Heart left ventricle (tissue), 13 donors: ENCODE measurements at regions not wholly inside any gene's neighbourhood (a gene's known extent, or its start where the extent isn't known, plus 50 kb on each side); places are given as distances from the start of the nearest gene placed in this dataset.
"Not testable (repeated sequence)": the region's sequence is repeated elsewhere in the genome, so short reads cannot be mapped to it uniquely, and the experiment has no call there.

Experiments used
- POLR2A ChIP-seq, 2 donors: fragments of 450-650 bp; IDR thresholded peaks; one replicate each; pipeline ENCODE4 v1.6.1; 2017; ENCODE audit warnings: antibody characterized with exemption in 2 of 2, mild to moderate bottlenecking in 2 of 2, moderate library complexity in 2 of 2
- TF ChIP-seq, protein P1 (sequence below), 12 donors: fragments of 200-600 bp; sonication (generic) in 4 of 12; IDR thresholded peaks; one replicate each; pipeline versions ENCODE4 v1.5.0 to v1.8.0; 2018 to 2022; ENCODE audit warnings: antibody characterized with exemption in 12 of 12, mild to moderate bottlenecking in 5 of 12
- donor health status: ischemic (EF 13 %, LVEDD 7.1; RV severe dilation, severe dysfunction).
- donor health status: DM: no; HTN: yes; CAD: no.
- donor health status: DM: no; HTN: no; CAD: no.
- donor health status: ischemic (EF 25% LVEDD 6.9; RV normal size, moderate dysfunction).
- donor health status: ischemic (EF 25% LVEDD 5.7; RV mildly dilated, moderate dysfunction).
- donor health status: ischemic (EF 35%, LVEDD 5.7; RV mildly dilated, moderate dysfunction).
- donor health status: nonischemic (EF 11% LVEDD 7.7; RV severe dilation, severe dysfunction).
- donor health status: DM: yes; HTN: yes; CAD: no.
- donor health status: PGD.
- donor health status: ischemic (EF 29% LVEDD 5.4; RV normal size, mild dysfunction).
- donor health status: nonischemic (EF 23%, LVEDD 6.1; RV moderate dilation, normal function).

DNA sequence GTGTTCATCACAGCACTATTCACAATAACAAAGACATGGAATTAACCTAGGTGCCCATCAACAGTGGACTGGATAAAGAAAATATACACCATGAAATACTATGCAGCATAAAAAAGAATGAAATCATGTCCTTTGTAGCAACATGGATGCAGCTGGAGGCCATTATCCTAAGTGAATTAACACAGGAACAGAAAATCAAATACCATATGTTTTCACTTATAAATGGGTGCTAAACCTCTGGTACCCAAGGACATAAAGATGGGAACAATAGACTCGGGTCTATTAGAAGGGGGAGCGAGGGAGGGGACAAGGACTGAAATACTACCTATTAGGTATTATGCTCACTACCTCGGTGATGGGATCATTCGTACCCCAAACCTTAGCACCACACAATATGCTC is 66.4 kb upstream of the PTPN13 start:
- TF ChIP-seq, protein P1, sequence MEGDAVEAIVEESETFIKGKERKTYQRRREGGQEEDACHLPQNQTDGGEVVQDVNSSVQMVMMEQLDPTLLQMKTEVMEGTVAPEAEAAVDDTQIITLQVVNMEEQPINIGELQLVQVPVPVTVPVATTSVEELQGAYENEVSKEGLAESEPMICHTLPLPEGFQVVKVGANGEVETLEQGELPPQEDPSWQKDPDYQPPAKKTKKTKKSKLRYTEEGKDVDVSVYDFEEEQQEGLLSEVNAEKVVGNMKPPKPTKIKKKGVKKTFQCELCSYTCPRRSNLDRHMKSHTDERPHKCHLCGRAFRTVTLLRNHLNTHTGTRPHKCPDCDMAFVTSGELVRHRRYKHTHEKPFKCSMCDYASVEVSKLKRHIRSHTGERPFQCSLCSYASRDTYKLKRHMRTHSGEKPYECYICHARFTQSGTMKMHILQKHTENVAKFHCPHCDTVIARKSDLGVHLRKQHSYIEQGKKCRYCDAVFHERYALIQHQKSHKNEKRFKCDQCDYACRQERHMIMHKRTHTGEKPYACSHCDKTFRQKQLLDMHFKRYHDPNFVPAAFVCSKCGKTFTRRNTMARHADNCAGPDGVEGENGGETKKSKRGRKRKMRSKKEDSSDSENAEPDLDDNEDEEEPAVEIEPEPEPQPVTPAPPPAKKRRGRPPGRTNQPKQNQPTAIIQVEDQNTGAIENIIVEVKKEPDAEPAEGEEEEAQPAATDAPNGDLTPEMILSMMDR (IDR thresholded peaks at IDR 0.05) = not testable (repeated sequence)
- not testable (repeated sequence) for TF ChIP-seq POLR2A (IDR thresholded peaks at IDR 0.05)
